GM23338 (cell line): ENCODE measurements at regions not wholly inside any gene's neighbourhood (a gene's known extent, or its start where the extent isn't known, plus 50 kb on each side); places are given as distances from the start of the nearest gene placed in this dataset.

Experiments used
- ATAC-seq: fragments of 200-7000 bp; cut with Tn5 transposase; 3 replicates; pipeline ENCODE4 v1.9.1; 2020
- DNase-seq: peaks from one replicate; pipeline ENCODE4 v3.0.0-alpha.2; 2015; ENCODE audit warnings: low spot score
- H2AFZ ChIP-seq: fragments of 200-600 bp; sonication (generic); 2 replicates; pipeline ENCODE4 v1.8.0; 2016; ENCODE audit warnings: antibody characterized with exemption, mild to moderate bottlenecking, moderate library complexity
- H3F3A ChIP-seq: fragments of 200-600 bp; sonication (generic); replicated peaks from 2 replicates; pipeline ENCODE4 v1.8.0; 2017; ENCODE audit warnings: antibody characterized with exemption, mixed run types, low read depth
- H3K27ac ChIP-seq: fragments of 200-600 bp; sonication (generic); 2 replicates; pipeline ENCODE4 v1.6.1; 2016; ENCODE audit warnings: low read depth
- H3K27me3 ChIP-seq: fragments of 200-600 bp; sonication (generic); 2 replicates; pipeline ENCODE4 v1.8.0; 2016; ENCODE audit warnings: mild to moderate bottlenecking, mixed run types, moderate library complexity; ENCODE audit not compliant: insufficient read depth
- H3K36me3 ChIP-seq: fragments of 200-600 bp; sonication (generic); 2 replicates; pipeline ENCODE4 v1.8.0; 2016; ENCODE audit warnings: mild to moderate bottlenecking; ENCODE audit not compliant: insufficient read depth
- H3K4me1 ChIP-seq: fragments of 200-600 bp; sonication (generic); 2 replicates; pipeline ENCODE4 v1.8.0; 2016; ENCODE audit warnings: mild to moderate bottlenecking, moderate library complexity; ENCODE audit not compliant: insufficient read depth
- H3K4me2 ChIP-seq: fragments of 200-600 bp; sonication (generic); 2 replicates; pipeline ENCODE4 v1.7.1; 2017; ENCODE audit warnings: mixed run types
- H3K4me3 ChIP-seq: fragments of 200-600 bp; sonication (generic); 2 replicates; pipeline ENCODE4 v1.6.1; 2016; ENCODE audit warnings: mixed run types
- H3K79me2 ChIP-seq: fragments of 200-600 bp; sonication (generic); replicated peaks from 2 replicates; pipeline ENCODE4 v1.8.0; 2017; ENCODE audit warnings: mild to moderate bottlenecking; ENCODE audit not compliant: insufficient read depth
- H3K9me2 ChIP-seq: fragments of 200-600 bp; sonication (generic); 2 replicates; pipeline ENCODE4 v1.8.0; 2017; ENCODE audit not compliant: insufficient read depth
- H4K20me1 ChIP-seq: fragments of 200-600 bp; sonication (generic); replicated peaks from 2 replicates; pipeline ENCODE4 v1.8.0; 2017; ENCODE audit warnings: mild to moderate bottlenecking; ENCODE audit not compliant: insufficient read depth
- H3K27ac Mint-ChIP-seq: 2 replicates; pipeline ENCODE4 v1.8.0; 2020; ENCODE audit warnings: inconsistent platforms, mild to moderate bottlenecking, moderate library complexity, mixed read lengths
- H3K27me3 Mint-ChIP-seq: 3 replicates; pipeline ENCODE4 v1.8.0; 2022; ENCODE audit warnings: low read depth, mild to moderate bottlenecking, moderate library complexity, mixed read lengths, inconsistent platforms; ENCODE audit not compliant: insufficient read depth, poor library complexity
- H3K36me3 Mint-ChIP-seq: 3 replicates; pipeline ENCODE4 v1.8.0; 2021; ENCODE audit warnings: low read depth, mild to moderate bottlenecking, inconsistent platforms, moderate library complexity, mixed read lengths
- H3K4me1 Mint-ChIP-seq: 3 replicates; pipeline ENCODE4 v1.8.0; 2020; ENCODE audit warnings: mild to moderate bottlenecking, inconsistent platforms, mixed read lengths
- H3K4me3 Mint-ChIP-seq: 3 replicates; pipeline ENCODE4 v1.8.0; 2021; ENCODE audit warnings: moderate library complexity, mild to moderate bottlenecking, inconsistent platforms, mixed read lengths
- H3K9me3 Mint-ChIP-seq: 3 replicates; pipeline ENCODE4 v1.8.0; 2020; ENCODE audit warnings: moderate library complexity, mild to moderate bottlenecking, inconsistent platforms, mixed read lengths
- CREB1 ChIP-seq: fragments of 250-450 bp; sonication (Bioruptor Pico); IDR thresholded peaks from 2 replicates; pipeline ENCODE4 v1.5.0; 2020; ENCODE audit warnings: low read depth, mild to moderate bottlenecking, moderate library complexity
- ETS1 ChIP-seq: IDR thresholded peaks from 2 replicates; pipeline ENCODE4 v1.6.1; 2016; ENCODE audit warnings: antibody characterized with exemption
- EZH2 ChIP-seq: fragments of 200-600 bp; sonication (generic); IDR thresholded peaks from one replicate; pipeline ENCODE4 v1.8.0; 2017; ENCODE audit warnings: antibody characterized with exemption, mild to moderate bottlenecking, low read depth; ENCODE audit not compliant: unreplicated experiment
- EZH2phosphoT487 ChIP-seq: fragments of 200-600 bp; sonication (generic); IDR thresholded peaks from one replicate; pipeline ENCODE4 v1.8.1; 2018; ENCODE audit warnings: antibody characterized with exemption; ENCODE audit not compliant: unreplicated experiment
- JUNB ChIP-seq: IDR thresholded peaks from one replicate; pipeline ENCODE4 v1.6.1; 2016; ENCODE audit warnings: antibody characterized with exemption; ENCODE audit not compliant: unreplicated experiment
- NANOG ChIP-seq: IDR thresholded peaks from 2 replicates; pipeline ENCODE4 v1.6.1; 2016; ENCODE audit warnings: antibody characterized with exemption, borderline replicate concordance
- POLR2AphosphoS5 ChIP-seq: IDR thresholded peaks from 2 replicates; pipeline ENCODE4 v1.6.1; 2016; ENCODE audit warnings: antibody characterized with exemption, low read depth
- REST ChIP-seq: IDR thresholded peaks from one replicate; pipeline ENCODE4 v1.6.1; 2018; ENCODE audit warnings: antibody characterized with exemption; ENCODE audit not compliant: unreplicated experiment
- STAT1 ChIP-seq: IDR thresholded peaks from one replicate; pipeline ENCODE4 v1.6.1; 2016; ENCODE audit warnings: antibody characterized with exemption; ENCODE audit not compliant: unreplicated experiment
- ZNF114 ChIP-seq: fragments of 250-450 bp; sonication (Bioruptor Pico); IDR thresholded peaks from 2 replicates; pipeline ENCODE4 v1.5.0; 2020; ENCODE audit warnings: mild to moderate bottlenecking, moderate library complexity
- ZNF331 ChIP-seq: fragments of 250-450 bp; sonication (Bioruptor Pico); IDR thresholded peaks from 2 replicates; pipeline ENCODE4 v1.5.0; 2020; ENCODE audit warnings: low read depth, mild to moderate bottlenecking, moderate library complexity
- ZNF462 ChIP-seq: fragments of 250-450 bp; sonication (Bioruptor Pico); IDR thresholded peaks from 2 replicates; pipeline ENCODE4 v1.5.0; 2020; ENCODE audit warnings: mild to moderate bottlenecking, moderate library complexity
- TF ChIP-seq, protein P1 (sequence below), 2 experiments: fragments of 200-600 bp in 1 of 2; sonication (generic) in 1 of 2; conservative IDR thresholded peaks; 2 replicates each; pipeline versions ENCODE4 v1.5.1 to v1.6.1; 2016 to 2017; ENCODE audit warnings: antibody characterized with exemption in 2 of 2, low read depth in 2 of 2, mild to moderate bottlenecking in 2 of 2, moderate library complexity in 1 of 2

DNA sequence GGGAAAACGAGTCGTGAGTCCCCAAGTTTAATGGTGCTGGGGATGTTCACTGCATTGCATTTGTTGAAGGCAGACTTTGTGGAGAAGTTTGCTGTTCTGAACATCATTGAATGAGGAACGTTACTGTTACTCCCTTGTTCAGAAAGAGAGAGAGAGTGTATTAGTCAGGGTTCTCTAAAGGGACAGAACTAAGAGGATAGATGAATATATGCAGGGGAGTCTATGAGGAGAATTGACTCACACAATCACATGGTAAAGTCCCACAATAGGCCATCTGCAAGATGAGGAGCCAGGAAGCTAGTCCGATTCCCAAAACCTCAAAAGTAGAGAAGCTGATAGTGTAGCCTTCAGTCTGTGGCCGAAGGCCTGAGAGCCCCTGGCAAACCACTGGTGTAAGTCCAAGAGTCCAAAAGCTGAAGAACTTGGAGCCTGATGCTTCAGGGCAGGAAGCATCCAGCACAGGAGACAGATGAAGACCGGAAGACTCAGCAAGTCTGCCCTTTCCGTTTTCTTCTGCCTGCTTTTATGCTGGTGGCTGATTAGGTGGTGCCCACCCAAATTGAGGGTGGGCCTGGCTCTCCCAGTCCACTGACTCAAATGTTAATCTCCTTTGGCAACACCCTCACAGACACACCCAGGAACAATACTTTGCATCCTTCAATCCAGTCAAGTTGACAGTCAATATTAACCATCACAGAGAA lies 223.5 kb upstream of the PCSK2 start:
- Histone ChIP-seq H3K27ac (no peak overlapping the region), H3K27me3 (no peaks in the 10 kb centered on the region), H3K9me2 (peaks cover 4% of the 10 kb centered on the region; the same call in 1 of the 2 replicates), H3K79me2 (no peaks in the 10 kb centered on the region), H3K4me1 (no peaks in the 10 kb centered on the region), H3F3A (no peaks in the 10 kb centered on the region), H4K20me1 (no peaks in the 10 kb centered on the region), H3K36me3 (no peaks in the 10 kb centered on the region), H3K4me3 (no peak overlapping the region), H2AFZ (no peak overlapping the region), H3K4me2 (no peak overlapping the region)
- Mint-ChIP-seq H3K36me3 (no peaks in the 10 kb centered on the region), H3K4me3 (no peak overlapping the region), H3K27ac (no peak overlapping the region), H3K27me3 (peaks cover 2% of the 10 kb centered on the region), H3K4me1 (peaks cover 7% of the 10 kb centered on the region; the same call in 2 of the 3 replicates), H3K9me3 (no peaks in the 10 kb centered on the region)
- ATAC-seq (no peak), DNase-seq (no peak)
- TF ChIP-seq ZNF114 (no peak), JUNB (no peak), EZH2phosphoT487 (no peak), EZH2 (no peak), ETS1 (no peak), REST (no peak), ZNF331 (no peak), NANOG (no peak), ZNF462 (CRISPR knock-in tag) (no peak), POLR2AphosphoS5 (no peak), STAT1 (no peak), CREB1 (no peak)
- TF ChIP-seq, protein P1, sequence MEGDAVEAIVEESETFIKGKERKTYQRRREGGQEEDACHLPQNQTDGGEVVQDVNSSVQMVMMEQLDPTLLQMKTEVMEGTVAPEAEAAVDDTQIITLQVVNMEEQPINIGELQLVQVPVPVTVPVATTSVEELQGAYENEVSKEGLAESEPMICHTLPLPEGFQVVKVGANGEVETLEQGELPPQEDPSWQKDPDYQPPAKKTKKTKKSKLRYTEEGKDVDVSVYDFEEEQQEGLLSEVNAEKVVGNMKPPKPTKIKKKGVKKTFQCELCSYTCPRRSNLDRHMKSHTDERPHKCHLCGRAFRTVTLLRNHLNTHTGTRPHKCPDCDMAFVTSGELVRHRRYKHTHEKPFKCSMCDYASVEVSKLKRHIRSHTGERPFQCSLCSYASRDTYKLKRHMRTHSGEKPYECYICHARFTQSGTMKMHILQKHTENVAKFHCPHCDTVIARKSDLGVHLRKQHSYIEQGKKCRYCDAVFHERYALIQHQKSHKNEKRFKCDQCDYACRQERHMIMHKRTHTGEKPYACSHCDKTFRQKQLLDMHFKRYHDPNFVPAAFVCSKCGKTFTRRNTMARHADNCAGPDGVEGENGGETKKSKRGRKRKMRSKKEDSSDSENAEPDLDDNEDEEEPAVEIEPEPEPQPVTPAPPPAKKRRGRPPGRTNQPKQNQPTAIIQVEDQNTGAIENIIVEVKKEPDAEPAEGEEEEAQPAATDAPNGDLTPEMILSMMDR (conservative IDR thresholded peaks at IDR 0.05; ENCODE audit: low read depth in 2 of 2), result no peak
